ENCODE measurements at regions not wholly inside any gene's neighbourhood (a gene's known extent, or its start where the extent isn't known, plus 50 kb on each side); places are given as distances from the start of the nearest gene placed in this dataset.
A peak's percentile ranks its signal among the peaks of the same experiment; 100 is the strongest.
"Not testable (repeated sequence)": the region's sequence is repeated elsewhere in the genome, so short reads cannot be mapped to it uniquely, and the experiment has no call there.

GRCh38 chr13:81408647-81409046, 1067.7 kb upstream of the SPRY2 start:
- FAIRE-seq: no peak

- no peak for FAIRE-seq
These were observed 1065.8 kb upstream of the SPRY2 start for GRCh38 chr13:81406639-81407292.

GRCh38 chr13:81406022-81406421, 1065.1 kb upstream of the SPRY2 start:
- no peak for FAIRE-seq

GRCh38 chr13:81396192-81396591, 1055.3 kb upstream of the SPRY2 start:
- FAIRE-seq: no peak

GRCh38 chr13:81395368-81395767, 1054.4 kb upstream of the SPRY2 start:
- FAIRE-seq: no peak

GRCh38 chr13:81394640-81395039, 1053.7 kb upstream of the SPRY2 start:
- FAIRE-seq: no peak

- FAIRE-seq: no peak
These were observed 1052.8 kb upstream of the SPRY2 start for GRCh38 chr13:81393721-81394120.

- FAIRE-seq: no peak
These were observed 1052.2 kb upstream of the SPRY2 start for GRCh38 chr13:81393110-81393509.

GRCh38 chr13:81388400-81388799, 1047.5 kb upstream of the SPRY2 start:
- no peak for FAIRE-seq

GRCh38 chr13:81383444-81383843, 1042.5 kb upstream of the SPRY2 start:
- no peak for FAIRE-seq

- FAIRE-seq: no peak
These were observed 1041.3 kb upstream of the SPRY2 start for GRCh38 chr13:81382246-81382645.

GRCh38 chr13:81381560-81381959, 1040.6 kb upstream of the SPRY2 start:
- FAIRE-seq: peak; percentile 70

- no peak for FAIRE-seq
These were observed 1038.3 kb upstream of the SPRY2 start for GRCh38 chr13:81379183-81379582.

- FAIRE-seq: no peak
These were observed 1037.0 kb upstream of the SPRY2 start for GRCh38 chr13:81377921-81378320.

GRCh38 chr13:81375709-81376108, 1034.8 kb upstream of the SPRY2 start:
- no peak for FAIRE-seq

- FAIRE-seq: not testable (repeated sequence)
These were observed 1021.8 kb upstream of the SPRY2 start for GRCh38 chr13:81362711-81363110.

GRCh38 chr13:81350056-81350455, 1009.1 kb upstream of the SPRY2 start:
- no peak for FAIRE-seq

- FAIRE-seq: not testable (repeated sequence)
These were observed 999.5 kb upstream of the SPRY2 start for GRCh38 chr13:81340118-81341069.

GRCh38 chr13:81339666-81340065, 998.7 kb upstream of the SPRY2 start:
- not testable (repeated sequence) for FAIRE-seq

GRCh38 chr13:81334481-81334880, 993.6 kb upstream of the SPRY2 start:
- no peak for FAIRE-seq

GRCh38 chr13:81326913-81327312, 986.0 kb upstream of the SPRY2 start:
- no peak for FAIRE-seq

- no peak for FAIRE-seq
These were observed 979.6 kb upstream of the SPRY2 start for GRCh38 chr13:81320516-81320915.

- no peak for FAIRE-seq
These were observed 978.4 kb upstream of the SPRY2 start for GRCh38 chr13:81319351-81319750.

Measured in G401.6 (cell line).